Endothelial cell of umbilical vein (primary cell): ENCODE measurements at regions not wholly inside any gene's neighbourhood (a gene's known extent, or its start where the extent isn't known, plus 50 kb on each side); places are given as distances from the start of the nearest gene placed in this dataset.

ENCODE experiments used
- BruUV-seq: library from RNA; stranded (reverse); fragments of 400-500 nt; replicated peaks from 2 replicates; lab custom pipeline; 2021; lab: Mats Ljungman, UMichigan
- CTCF ChIA-PET: fragments of 300-600, 350-600 bp; sonication (Branson Sonifier 250); formaldehyde crosslinking; loops from one replicate; lab custom pipeline; 2021; ENCODE audit warnings: antibody characterized with exemption, inconsistent platforms; lab: Charles Lee
- POLR2A ChIA-PET: fragments of 300-600, 350-600 bp; sonication (Branson Sonifier 250); formaldehyde crosslinking; loops from one replicate; lab custom pipeline; 2021; ENCODE audit warnings: antibody characterized with exemption, inconsistent platforms; lab: Charles Lee
- DNase-seq: peaks from one replicate; pipeline ENCODE4 v3.0.0-alpha.2; 2011; ENCODE audit warnings: low read depth, low spot score
- FAIRE-seq: peaks from 2 replicates; lab custom pipeline; 2011; peaks lifted over from hg19 to GRCh38; lab: Jason Lieb, UNC
- H2AFZ ChIP-seq: 2 replicates; pipeline ENCODE4 v1.6.0; 2012; ENCODE audit warnings: low read depth, low read length, control low read depth, inconsistent platforms
- H3K27ac ChIP-seq: 2 replicates; pipeline ENCODE4 v1.5.1; 2011; ENCODE audit warnings: low read depth, mild to moderate bottlenecking, control low read depth, low read length, moderate library complexity; ENCODE audit not compliant: insufficient read depth
- H3K27me3 ChIP-seq, 2 experiments: 2 replicates each; pipeline versions ENCODE4 v1.6.0 to v1.6.1; 2011; ENCODE audit warnings: low read length in 2 of 2, mixed read lengths in 1 of 2; ENCODE audit not compliant: control insufficient read depth in 2 of 2, insufficient read depth in 2 of 2
- H3K36me3 ChIP-seq, 2 experiments: 2 replicates in 1 of 2; 3 replicates in 1 of 2; pipeline ENCODE4 v1.5.1; 2011; ENCODE audit warnings: low read length in 2 of 2, mild to moderate bottlenecking in 1 of 2, moderate library complexity in 1 of 2; ENCODE audit not compliant: control insufficient read depth in 2 of 2, insufficient read depth in 2 of 2; ENCODE audit errors: extremely low read depth in 1 of 2
- H3K4me1 ChIP-seq: 3 replicates; pipeline ENCODE4 v1.5.1; 2011; ENCODE audit warnings: mild to moderate bottlenecking, low read length; ENCODE audit not compliant: control insufficient read depth, insufficient read depth; ENCODE audit errors: extremely low read depth
- H3K4me2 ChIP-seq: 2 replicates; pipeline ENCODE4 v1.6.1; 2011; ENCODE audit warnings: low read length, control low read depth, mixed read lengths; ENCODE audit not compliant: insufficient read depth
- H3K4me3 ChIP-seq, 3 experiments: fragments of 200-600 bp in 1 of 3; sonication (generic), shearing (Covaris generic) in 1 of 3; replicated peaks in 1 of 3; 2 replicates each; pipeline ENCODE4 v1.5.1; 2011 to 2016; ENCODE audit warnings: control low read depth in 3 of 3, low read length in 3 of 3, mild to moderate bottlenecking in 2 of 3, inconsistent platforms in 1 of 3, low read depth in 1 of 3, moderate library complexity in 1 of 3; ENCODE audit not compliant: insufficient read depth in 1 of 3
- H3K79me2 ChIP-seq: 2 replicates; pipeline ENCODE4 v1.6.0; 2012; ENCODE audit warnings: low read length, inconsistent platforms; ENCODE audit not compliant: control insufficient read depth, insufficient read depth
- H3K9ac ChIP-seq: replicated peaks from 2 replicates; pipeline ENCODE3; 2011; ENCODE audit warnings: low read length, control low read depth; ENCODE audit not compliant: insufficient read depth; ENCODE audit errors: extremely low read depth
- H3K9me1 ChIP-seq: replicated peaks from 3 replicates; pipeline ENCODE4 v1.6.0; 2011; ENCODE audit warnings: mild to moderate bottlenecking, low read length; ENCODE audit not compliant: control insufficient read depth, insufficient read depth; ENCODE audit errors: extremely low read depth
- H3K9me3 ChIP-seq: replicated peaks from 2 replicates; pipeline ENCODE4 v1.5.1; 2012; ENCODE audit warnings: low read length, inconsistent platforms; ENCODE audit not compliant: control insufficient read depth, insufficient read depth
- H4K20me1 ChIP-seq: replicated peaks from 2 replicates; pipeline ENCODE3; 2011; ENCODE audit warnings: mild to moderate bottlenecking, low read length; ENCODE audit not compliant: control insufficient read depth, insufficient read depth; ENCODE audit errors: extremely low read depth
- CTCF ChIP-seq, 2 donors: IDR thresholded peaks; 1 replicate in 1 of 2; 2 replicates in 1 of 2; pipeline ENCODE4 v1.5.1; 2011; ENCODE audit warnings: low read length in 2 of 2, mild to moderate bottlenecking in 2 of 2, moderate library complexity in 2 of 2, control low read depth in 1 of 2, inconsistent platforms in 1 of 2, low read depth in 1 of 2; ENCODE audit not compliant: insufficient read depth in 1 of 2; ENCODE audit errors: extremely low read depth in 1 of 2
- EZH2 ChIP-seq: IDR thresholded peaks from 2 replicates; pipeline ENCODE4 v1.6.1; 2012; ENCODE audit warnings: borderline replicate concordance, low read depth, mild to moderate bottlenecking, moderate library complexity, low read length, inconsistent platforms; ENCODE audit not compliant: severe bottlenecking
- FOS ChIP-seq: IDR thresholded peaks from 2 replicates; pipeline ENCODE4 v1.6.1; 2011; ENCODE audit warnings: mild to moderate bottlenecking, low read length, moderate library complexity, borderline replicate concordance; ENCODE audit not compliant: insufficient read depth
- GATA2 ChIP-seq: IDR thresholded peaks from 2 replicates; pipeline ENCODE4 v1.7.0; 2011; ENCODE audit warnings: low read depth, mild to moderate bottlenecking, moderate library complexity, mixed read lengths, low read length; ENCODE audit not compliant: insufficient read length, insufficient read depth
- JUN ChIP-seq: IDR thresholded peaks from 2 replicates; pipeline ENCODE4 v1.6.1; 2011; ENCODE audit warnings: borderline replicate concordance, low read depth; ENCODE audit not compliant: insufficient read length, insufficient read depth
- MYC ChIP-seq: IDR thresholded peaks from one replicate; pipeline ENCODE4 v1.6.1; 2011; ENCODE audit warnings: mild to moderate bottlenecking, low read depth, low read length
- POLR2A ChIP-seq: IDR thresholded peaks from 2 replicates; pipeline ENCODE4 v1.6.1; 2012; ENCODE audit warnings: low read depth, mild to moderate bottlenecking, control low read depth, low read length
- POLR2AphosphoS5 ChIP-seq: IDR thresholded peaks from 2 replicates; pipeline ENCODE4 v1.6.1; 2012; ENCODE audit warnings: low read depth, mild to moderate bottlenecking, control low read depth, low read length, moderate library complexity; ENCODE audit not compliant: insufficient read depth
- dilution Hi-C: fragments of 300-500 bp; cut with MboI; formaldehyde crosslinking; loops from one replicate; pipeline ENCODE4 v1.15.0; 2019; ENCODE audit warnings: low sequenced_read_pairs; ENCODE audit not compliant: extremely low pct_ligation_motif_present
- intact Hi-C: fragments of 100-400 bp; cut with micrococcal nuclease; formaldehyde crosslinking; loops from one replicate; pipeline ENCODE4 v1.10.0; 2022
- TF ChIP-seq, protein P1 (sequence below): IDR thresholded peaks from 2 replicates; pipeline ENCODE4 v1.6.1; 2011; ENCODE audit not compliant: insufficient read depth, insufficient read length

GRCh38 chr2:60336442-60337141 is 216.9 kb downstream of the BCL11A start:
- DNase-seq (no peak), FAIRE-seq (no peak)
- no peaks in the 10 kb centered on the region for H3K9me1 ChIP-seq
- TF ChIP-seq, protein P1, sequence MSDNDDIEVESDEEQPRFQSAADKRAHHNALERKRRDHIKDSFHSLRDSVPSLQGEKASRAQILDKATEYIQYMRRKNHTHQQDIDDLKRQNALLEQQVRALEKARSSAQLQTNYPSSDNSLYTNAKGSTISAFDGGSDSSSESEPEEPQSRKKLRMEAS = no peak
- TF ChIP-seq MYC = no peak
- no peak for TF ChIP-seq CTCF (IDR thresholded peaks at IDR 0.05; ENCODE audit: extremely low read depth in 1 of 2, insufficient read depth in 1 of 2, low read depth in 1 of 2, low read length in 2 of 2)
- TF ChIP-seq GATA2 = no peak
- no peak for TF ChIP-seq POLR2AphosphoS5
- TF ChIP-seq POLR2A = no peak
- no peak for TF ChIP-seq FOS
- TF ChIP-seq EZH2 = no peak
- TF ChIP-seq JUN = no peak
- intact Hi-C loops = no loop called here
- H3K27ac ChIP-seq = no peak overlapping the region
- ChIA-PET CTCF (no interaction called here), POLR2A (no interaction called here)
- no peaks in the 10 kb centered on the region for H3K36me3 ChIP-seq
- dilution Hi-C loops = no loop called here
- no peak overlapping the region for H3K9ac ChIP-seq
- H3K9me3 ChIP-seq = peaks cover 2% of the 10 kb centered on the region
- no peaks in the 10 kb centered on the region for H3K27me3 ChIP-seq
- H3K79me2 ChIP-seq = no peaks in the 10 kb centered on the region
- H3K4me2 ChIP-seq = no peak overlapping the region
- H3K4me1 ChIP-seq = no peaks in the 10 kb centered on the region
- no peak overlapping the region for H2AFZ ChIP-seq
- no peak overlapping the region for H3K4me3 ChIP-seq
- H4K20me1 ChIP-seq = no peaks in the 10 kb centered on the region
- no TSS peak for BruUV-seq
